SK-N-SH (cell line): ENCODE measurements at regions not wholly inside any gene's neighbourhood (a gene's known extent, or its start where the extent isn't known, plus 50 kb on each side); places are given as distances from the start of the nearest gene placed in this dataset.

Experiments used
- CTCF ChIA-PET: fragments of 300-600, 350-600 bp; formaldehyde crosslinking; extraction: SDS; loops from one replicate; lab custom pipeline; 2021; lab: Yijun Ruan, JAX
- POLR2A ChIA-PET: fragments of 350-600 bp; sonication (Branson Sonifier 250); formaldehyde crosslinking; extraction: SDS; loops from one replicate; lab custom pipeline; 2020; ENCODE audit warnings: antibody characterized with exemption, inconsistent platforms; lab: Yijun Ruan, JAX
- DNase-seq: peaks from one replicate; pipeline ENCODE4 v3.0.0; 2012
- H2AFZ ChIP-seq: fragments of 200-600 bp; sonication (generic); 2 replicates; pipeline ENCODE4 v1.8.1; 2016; ENCODE audit warnings: antibody characterized with exemption, mild to moderate bottlenecking, low read depth
- H3F3A ChIP-seq: fragments of 200-600 bp; sonication (generic); replicated peaks from 2 replicates; pipeline ENCODE3; 2016; ENCODE audit warnings: antibody characterized with exemption, mild to moderate bottlenecking; ENCODE audit not compliant: insufficient read depth
- H3K27ac ChIP-seq, 2 experiments: fragments of 200-500 bp in 1 of 2; fragments of 200-600 bp in 1 of 2; sonication (Bioruptor generic) in 1 of 2; sonication (generic), shearing (Covaris generic) in 1 of 2; 2 replicates each; pipeline versions ENCODE4 v1.5.1 to v1.6.1; 2014 to 2016; ENCODE audit warnings: low read depth in 2 of 2, inconsistent platforms in 1 of 2, low read length in 1 of 2, mild to moderate bottlenecking in 1 of 2, mixed read lengths in 1 of 2
- H3K27me3 ChIP-seq: fragments of 200-600 bp; sonication (generic), shearing (Covaris generic); 2 replicates; pipeline ENCODE4 v1.6.1; 2016; ENCODE audit warnings: mixed run types; ENCODE audit not compliant: insufficient read depth
- H3K36me3 ChIP-seq, 2 experiments: fragments of 200-500 bp in 1 of 2; fragments of 200-600 bp in 1 of 2; sonication (Bioruptor generic) in 1 of 2; sonication (generic) in 1 of 2; replicated peaks in 1 of 2; 2 replicates each; pipeline versions ENCODE3 to v1.5.1; 2014 to 2016; ENCODE audit warnings: low read length in 1 of 2, mild to moderate bottlenecking in 1 of 2; ENCODE audit not compliant: insufficient read depth in 2 of 2, control insufficient read depth in 1 of 2
- H3K4me1 ChIP-seq, 2 experiments: fragments of 200-500 bp in 1 of 2; fragments of 200-600 bp in 1 of 2; sonication (Bioruptor generic) in 1 of 2; sonication (generic), shearing (Covaris generic) in 1 of 2; 2 replicates each; pipeline versions ENCODE4 v1.5.1 to v1.6.1; 2014 to 2016; ENCODE audit warnings: low read depth in 1 of 2, low read length in 1 of 2, mixed run types in 1 of 2; ENCODE audit not compliant: insufficient read depth in 2 of 2, control insufficient read depth in 1 of 2
- H3K4me2 ChIP-seq: fragments of 200-600 bp; sonication (generic), shearing (Covaris generic); 2 replicates; pipeline ENCODE4 v1.6.1; 2017; ENCODE audit warnings: mixed run types
- H3K4me3 ChIP-seq, 2 experiments: fragments of 200-500 bp in 1 of 2; fragments of 200-600 bp in 1 of 2; sonication (Bioruptor generic) in 1 of 2; sonication (generic), shearing (Covaris generic) in 1 of 2; 2 replicates each; pipeline versions ENCODE4 v1.5.1 to v1.8.1; 2014 to 2016; ENCODE audit warnings: low read depth in 2 of 2, inconsistent platforms in 1 of 2, low read length in 1 of 2, mild to moderate bottlenecking in 1 of 2, mixed read lengths in 1 of 2, moderate library complexity in 1 of 2
- H3K79me2 ChIP-seq: fragments of 200-600 bp; sonication (generic); 2 replicates; pipeline ENCODE4 v1.8.1; 2017; ENCODE audit warnings: mild to moderate bottlenecking; ENCODE audit not compliant: insufficient read depth
- H3K9ac ChIP-seq: fragments of 200-600 bp; sonication (generic); 2 replicates; pipeline ENCODE4 v1.6.1; 2017; ENCODE audit warnings: mixed run types
- H3K9me2 ChIP-seq: fragments of 200-600 bp; sonication (generic); 2 replicates; pipeline ENCODE4 v1.6.1; 2017; ENCODE audit warnings: mixed run types
- H3K9me3 ChIP-seq: fragments of 200-600 bp; sonication (generic); 2 replicates; pipeline ENCODE4 v1.6.1; 2017; ENCODE audit warnings: mixed run types, mild to moderate bottlenecking, moderate library complexity
- H4K20me1 ChIP-seq: fragments of 200-600 bp; sonication (generic); 2 replicates; pipeline ENCODE4 v1.6.1; 2017; ENCODE audit warnings: mild to moderate bottlenecking, mixed run types; ENCODE audit not compliant: insufficient read depth
- EP300 ChIP-seq, 2 experiments: IDR thresholded peaks; 2 replicates each; pipeline versions ENCODE4 v1.4.0 to v1.6.1; 2012; ENCODE audit warnings: borderline replicate concordance in 1 of 2, low read depth in 1 of 2, low read length in 1 of 2
- FOSL2 ChIP-seq: IDR thresholded peaks from 2 replicates; pipeline ENCODE4 v1.4.0; 2012; ENCODE audit warnings: low read depth, mild to moderate bottlenecking, moderate library complexity, borderline replicate concordance
- FOXJ3 ChIP-seq: sonication (generic); formaldehyde crosslinking; IDR thresholded peaks from 2 replicates; pipeline ENCODE4 v1.5.1; 2020; ENCODE audit warnings: mild to moderate bottlenecking, missing genetic modification reagents
- FOXM1 ChIP-seq: IDR thresholded peaks from 2 replicates; pipeline ENCODE4 v1.4.0; 2012; ENCODE audit warnings: low read depth, mild to moderate bottlenecking
- GABPA ChIP-seq: IDR thresholded peaks from 2 replicates; pipeline ENCODE4 v1.4.0; 2012; ENCODE audit warnings: low read depth, mild to moderate bottlenecking
- MEF2A ChIP-seq: IDR thresholded peaks from 2 replicates; pipeline ENCODE4 v1.4.0; 2012; ENCODE audit warnings: low read depth, borderline replicate concordance
- MXI1 ChIP-seq: IDR thresholded peaks from 2 replicates; pipeline ENCODE4 v1.6.1; 2012; ENCODE audit warnings: mild to moderate bottlenecking, low read depth, low read length, improper control_type of control experiment
- NRF1 ChIP-seq: IDR thresholded peaks from 2 replicates; pipeline ENCODE4 v1.6.1; 2012; ENCODE audit warnings: low read depth, mild to moderate bottlenecking, low read length
- RCOR1 ChIP-seq: fragments of 150-350 bp; IDR thresholded peaks from 2 replicates; pipeline ENCODE4 v1.6.1; 2017; ENCODE audit warnings: antibody characterized with exemption, low read length
- SIN3A ChIP-seq: IDR thresholded peaks from 2 replicates; pipeline ENCODE4 v1.6.1; 2012; ENCODE audit warnings: low read depth, mild to moderate bottlenecking, low read length, moderate library complexity, borderline replicate concordance
- TAF1 ChIP-seq: IDR thresholded peaks from 2 replicates; pipeline ENCODE4 v1.6.1; 2012; ENCODE audit warnings: low read depth, mild to moderate bottlenecking, low read length, moderate library complexity, borderline replicate concordance
- YY1 ChIP-seq: IDR thresholded peaks from 2 replicates; pipeline ENCODE4 v1.4.0; 2012; ENCODE audit warnings: low read depth, mild to moderate bottlenecking
- WGBS: methylation state at CpG from one replicate; pipeline ENCODE4 v1.1.6; 2017; ENCODE audit warnings: low lambda C conversion rate; 5-methylcytosine and 5-hydroxymethylcytosine counted together
- TF ChIP-seq, protein P1 (sequence below): IDR thresholded peaks from 2 replicates; pipeline ENCODE4 v1.4.0; 2012; ENCODE audit warnings: low read depth
- TF ChIP-seq, protein P2 (sequence below): fragments of 150-350 bp; IDR thresholded peaks from 2 replicates; pipeline ENCODE4 v1.6.1; 2017; ENCODE audit warnings: antibody characterized with exemption, low read length, low read depth, borderline replicate concordance
- TF ChIP-seq, protein P3 (sequence below): IDR thresholded peaks from 2 replicates; pipeline ENCODE4 v1.4.0; 2012; ENCODE audit warnings: low read depth, borderline replicate concordance

DNA sequence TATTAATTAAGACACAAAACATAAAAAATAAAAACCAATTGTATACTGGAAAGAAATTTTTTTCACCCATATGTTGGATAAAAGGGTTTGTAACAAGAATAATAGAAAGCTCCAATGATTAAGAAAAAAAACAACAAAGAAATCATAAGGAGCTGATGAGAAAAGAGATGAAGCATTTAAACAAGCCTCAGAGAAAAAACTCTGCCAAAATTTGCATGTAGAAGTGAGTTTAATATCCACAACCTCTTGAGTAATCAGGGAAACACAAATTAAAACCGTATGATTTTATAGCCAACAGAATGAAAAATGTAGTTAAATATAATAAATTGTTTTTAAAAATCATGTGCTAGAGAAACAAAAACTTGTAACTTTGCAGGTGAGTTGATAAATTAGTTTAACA, 192.9 kb downstream of the BCHE start:
- Histone ChIP-seq H3K36me3 (no peaks in the 10 kb centered on the region), H2AFZ (no peak overlapping the region), H3K9me2 (no peaks in the 10 kb centered on the region), H3K4me2 (no peak overlapping the region), H3K27ac (peak overlapping the region in 1 of 2 experiments; percentile 91; a peak in 1 of 4 replicates), H3K9me3 (no peaks in the 10 kb centered on the region), H3K4me3 (no peak overlapping the region), H4K20me1 (no peaks in the 10 kb centered on the region), H3K27me3 (no peaks in the 10 kb centered on the region), H3K9ac (no peak overlapping the region), H3F3A (peaks cover 16% of the 10 kb centered on the region), H3K4me1 (peaks cover 0 to 19% of the 10 kb centered on the region in 2 experiments; a peak in 2 of 4 replicates), H3K79me2 (no peaks in the 10 kb centered on the region)
- POLR2A ChIA-PET: no interaction called here
- WGBS: 32% methylated on average over 1 of the region's 1 CpG
- CTCF ChIA-PET: no interaction called here
- DNase-seq: no peak
- TF ChIP-seq, protein P1, sequence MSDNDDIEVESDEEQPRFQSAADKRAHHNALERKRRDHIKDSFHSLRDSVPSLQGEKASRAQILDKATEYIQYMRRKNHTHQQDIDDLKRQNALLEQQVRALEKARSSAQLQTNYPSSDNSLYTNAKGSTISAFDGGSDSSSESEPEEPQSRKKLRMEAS: no peak
- TF ChIP-seq MEF2A: no peak
- no peak for TF ChIP-seq FOSL2
- TF ChIP-seq, protein P2, sequence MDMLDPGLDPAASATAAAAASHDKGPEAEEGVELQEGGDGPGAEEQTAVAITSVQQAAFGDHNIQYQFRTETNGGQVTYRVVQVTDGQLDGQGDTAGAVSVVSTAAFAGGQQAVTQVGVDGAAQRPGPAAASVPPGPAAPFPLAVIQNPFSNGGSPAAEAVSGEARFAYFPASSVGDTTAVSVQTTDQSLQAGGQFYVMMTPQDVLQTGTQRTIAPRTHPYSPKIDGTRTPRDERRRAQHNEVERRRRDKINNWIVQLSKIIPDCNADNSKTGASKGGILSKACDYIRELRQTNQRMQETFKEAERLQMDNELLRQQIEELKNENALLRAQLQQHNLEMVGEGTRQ: no peak
- TF ChIP-seq NRF1: no peak
- TF ChIP-seq TAF1: no peak
- TF ChIP-seq FOXM1: no peak
- no peak for TF ChIP-seq EP300 (IDR thresholded peaks at IDR 0.05; ENCODE audit: borderline replicate concordance in 1 of 2, low read depth in 1 of 2, low read length in 1 of 2)
- no peak for TF ChIP-seq RCOR1
- TF ChIP-seq, protein P3, sequence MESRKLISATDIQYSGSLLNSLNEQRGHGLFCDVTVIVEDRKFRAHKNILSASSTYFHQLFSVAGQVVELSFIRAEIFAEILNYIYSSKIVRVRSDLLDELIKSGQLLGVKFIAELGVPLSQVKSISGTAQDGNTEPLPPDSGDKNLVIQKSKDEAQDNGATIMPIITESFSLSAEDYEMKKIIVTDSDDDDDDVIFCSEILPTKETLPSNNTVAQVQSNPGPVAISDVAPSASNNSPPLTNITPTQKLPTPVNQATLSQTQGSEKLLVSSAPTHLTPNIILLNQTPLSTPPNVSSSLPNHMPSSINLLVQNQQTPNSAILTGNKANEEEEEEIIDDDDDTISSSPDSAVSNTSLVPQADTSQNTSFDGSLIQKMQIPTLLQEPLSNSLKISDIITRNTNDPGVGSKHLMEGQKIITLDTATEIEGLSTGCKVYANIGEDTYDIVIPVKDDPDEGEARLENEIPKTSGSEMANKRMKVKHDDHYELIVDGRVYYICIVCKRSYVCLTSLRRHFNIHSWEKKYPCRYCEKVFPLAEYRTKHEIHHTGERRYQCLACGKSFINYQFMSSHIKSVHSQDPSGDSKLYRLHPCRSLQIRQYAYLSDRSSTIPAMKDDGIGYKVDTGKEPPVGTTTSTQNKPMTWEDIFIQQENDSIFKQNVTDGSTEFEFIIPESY: no peak
- no peak for TF ChIP-seq GABPA
- TF ChIP-seq YY1: no peak
- no peak for TF ChIP-seq SIN3A
- TF ChIP-seq MXI1: no peak

DNA sequence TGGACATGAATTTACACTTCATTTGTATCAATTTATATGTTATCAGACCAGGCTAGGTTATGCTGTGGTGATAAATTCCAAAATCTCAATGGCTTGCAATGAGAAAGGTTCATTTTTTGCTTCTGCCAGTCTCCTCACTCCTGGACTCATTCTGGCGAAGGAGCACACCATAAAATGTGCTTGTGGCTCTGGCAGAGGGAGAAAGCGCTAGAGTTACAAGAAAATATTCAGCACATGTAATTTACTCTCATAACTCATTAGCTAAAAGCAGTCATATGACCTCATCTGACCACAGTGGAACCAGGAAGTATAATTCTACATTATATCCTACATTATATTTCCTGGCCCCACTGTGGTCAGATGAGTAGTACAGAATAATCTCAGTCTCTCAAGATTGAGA, 193.8 kb downstream of the BCHE start:
- Histone ChIP-seq H3K4me3 (no peak overlapping the region), H3F3A (peaks cover 16% of the 10 kb centered on the region), H4K20me1 (no peaks in the 10 kb centered on the region), H3K27me3 (no peaks in the 10 kb centered on the region), H3K9me2 (no peaks in the 10 kb centered on the region), H3K4me1 (peaks cover 0 to 19% of the 10 kb centered on the region in 2 experiments; a peak in 2 of 4 replicates), H3K27ac (peak overlapping the region; percentile 11 to 91; a peak in 3 of 4 replicates), H3K36me3 (no peaks in the 10 kb centered on the region), H3K9me3 (no peaks in the 10 kb centered on the region), H2AFZ (peak overlapping the region; percentile 81), H3K79me2 (no peaks in the 10 kb centered on the region), H3K4me2 (peak overlapping the region; percentile 67; the same call in 1 of the 2 replicates), H3K9ac (peak overlapping the region; percentile 51; the same call in 1 of the 2 replicates)
- TF ChIP-seq GABPA (no peak), FOSL2 (no peak), FOXJ3 (CRISPR knock-in tag) (no peak)
- POLR2A ChIA-PET: no interaction called here
- CTCF ChIA-PET: interaction anchor here (1.5 kb wide), 1 partner anchor 12 kb away, joined by 4 read pairs; no protein-coding TSS in a partner anchor
- 27% methylated on average over 2 of the region's 2 CpGs for WGBS
- DNase-seq: no peak
